ENCODE measurements at regions not wholly inside any gene's neighbourhood (a gene's known extent, or its start where the extent isn't known, plus 50 kb on each side); places are given as distances from the start of the nearest gene placed in this dataset.

- no peak for TF ChIP-seq CTCF (IDR thresholded peaks at IDR 0.05)
- TF ChIP-seq POLR2A (IDR thresholded peaks at IDR 0.05): no peak
Measured at GRCh38 chr3:72142028-72142427, 357.1 kb upstream of the PROK2 start.
